GM18511 (cell line): ENCODE measurements at regions not wholly inside any gene's neighbourhood (a gene's known extent, or its start where the extent isn't known, plus 50 kb on each side); places are given as distances from the start of the nearest gene placed in this dataset.

Experiments used
- ATAC-seq: cut with Tn5 transposase; IDR thresholded peaks from one replicate; pipeline ENCODE4 v1.9.1; 2021; ENCODE audit warnings: mild to moderate bottlenecking, moderate library complexity; ENCODE audit not compliant: unreplicated experiment

DNA sequence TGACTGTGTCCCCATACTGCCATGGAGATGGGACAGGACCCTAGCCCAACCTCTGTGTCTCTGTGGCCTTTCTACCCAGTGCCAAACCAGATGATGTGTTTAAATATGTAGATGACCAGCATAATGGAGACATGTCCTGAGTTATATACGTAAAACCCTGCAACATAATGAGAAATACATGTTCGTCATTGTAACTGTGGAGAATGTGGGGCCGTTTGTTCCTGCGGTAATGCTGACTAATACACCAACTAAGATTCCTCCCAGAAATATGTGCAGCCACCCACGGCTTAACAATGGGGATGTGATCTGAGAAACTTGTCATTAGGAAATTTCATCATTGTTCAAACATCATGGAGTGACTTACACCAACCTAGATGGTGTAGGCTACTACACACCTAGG lies 71.7 kb upstream of the SIM2 start:
- no peak for ATAC-seq

DNA sequence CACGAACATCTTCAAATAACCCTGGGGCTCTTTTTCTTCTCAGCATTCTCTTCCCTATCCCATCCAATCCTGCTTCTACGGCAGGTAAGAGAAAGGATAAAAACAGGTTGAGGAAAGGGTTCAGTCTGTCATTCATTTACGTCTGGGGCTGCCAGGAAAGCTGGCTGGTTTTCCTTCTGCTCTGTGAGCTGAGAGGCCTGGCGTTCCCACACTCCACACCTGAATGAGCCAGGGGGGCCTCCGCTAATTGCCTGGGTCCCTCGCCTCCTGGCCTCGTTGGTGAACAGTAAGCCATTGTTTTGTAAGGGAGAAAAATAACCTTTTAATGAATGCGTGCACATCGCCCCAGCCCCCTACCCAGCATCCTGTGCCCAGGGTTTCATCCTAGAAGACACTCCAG lies 70.8 kb upstream of the SIM2 start:
- ATAC-seq = no peak

DNA sequence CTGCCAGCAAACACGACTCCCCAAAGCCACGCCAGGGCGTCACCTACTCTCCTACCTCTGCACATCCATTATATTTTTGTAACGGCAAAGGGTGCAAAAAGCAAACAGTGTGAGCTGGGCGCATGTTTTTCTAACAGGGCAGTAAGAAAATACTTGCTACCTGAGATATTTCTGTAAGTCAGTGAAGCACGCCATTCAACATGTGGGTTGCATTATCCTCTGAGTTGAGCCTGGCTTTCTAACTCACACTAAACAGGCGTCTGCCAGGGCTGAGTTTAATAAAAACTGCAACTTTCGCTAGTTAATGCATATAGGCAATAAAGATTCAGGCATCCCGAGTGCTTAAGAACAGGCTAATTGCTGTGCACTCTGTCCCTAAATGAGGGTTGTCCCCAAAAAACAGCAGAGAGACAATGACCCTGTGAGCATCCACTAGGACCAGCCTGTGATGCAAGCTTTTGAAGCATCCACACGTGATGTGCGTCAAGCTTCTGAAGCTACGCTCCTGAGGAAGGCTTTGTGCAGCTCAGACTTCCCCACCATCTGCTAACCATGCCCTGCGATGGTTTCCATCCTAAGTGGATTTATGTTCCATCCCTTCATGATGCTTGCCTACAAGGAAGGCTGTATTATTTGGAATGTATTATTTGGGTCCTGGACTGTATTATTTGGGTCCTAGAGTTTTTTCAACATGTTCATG lies 70.0 kb upstream of the SIM2 start:
- no peak for ATAC-seq

DNA sequence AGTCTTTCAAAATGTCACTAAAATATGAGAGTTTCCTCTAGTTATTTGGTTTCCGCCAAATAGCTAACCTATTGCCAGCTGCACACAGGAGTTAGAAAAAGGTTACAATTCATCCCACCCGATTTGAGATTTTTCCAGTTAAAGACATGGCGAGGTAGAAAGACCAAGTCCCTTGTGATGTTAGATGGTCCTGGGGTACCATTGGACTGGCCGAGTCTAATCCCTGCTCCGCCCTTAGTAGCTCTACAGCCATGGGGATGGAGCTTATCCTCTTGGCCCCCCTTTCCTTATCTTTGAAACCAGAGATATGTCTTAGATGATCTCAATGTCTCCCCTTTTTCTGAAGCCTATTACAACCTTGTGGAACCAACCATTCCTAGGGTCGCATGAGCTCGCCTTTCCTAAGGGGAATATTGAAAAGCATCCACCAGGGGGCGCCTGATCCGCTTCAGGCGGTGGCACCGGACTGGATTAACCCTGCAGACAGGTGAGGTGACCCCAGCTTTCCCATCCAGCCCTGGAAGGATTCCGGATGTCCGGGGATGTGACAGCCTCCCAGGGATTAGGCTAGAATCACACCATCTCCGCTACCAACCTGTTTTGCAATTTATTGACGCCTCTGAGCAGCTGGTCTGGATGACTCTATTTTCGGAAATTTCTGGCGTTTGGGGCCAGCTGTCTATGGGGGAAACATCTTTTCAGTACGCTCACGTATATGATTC lies 68.3 kb upstream of the SIM2 start:
- ATAC-seq = no peak

DNA sequence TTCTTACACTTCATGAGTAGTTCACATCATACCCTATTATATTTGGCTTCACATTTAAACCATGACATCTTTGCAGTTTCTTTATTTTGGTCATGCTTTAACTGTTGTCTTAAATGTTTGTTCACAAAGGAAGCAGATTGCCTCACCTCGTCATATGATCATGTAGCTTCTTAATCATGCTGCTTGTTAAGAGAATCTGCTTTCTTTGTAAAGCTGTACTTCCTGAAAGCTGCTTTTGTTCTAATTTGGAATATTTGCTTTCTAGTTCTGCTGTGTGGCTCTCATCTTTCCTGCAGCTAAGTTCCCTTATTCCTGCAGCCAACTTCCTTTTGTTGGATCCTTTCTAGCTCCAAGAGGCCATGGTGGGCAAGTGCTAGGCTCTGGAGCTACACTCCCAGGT lies 62.9 kb upstream of the SIM2 start:
- ATAC-seq = no peak

DNA sequence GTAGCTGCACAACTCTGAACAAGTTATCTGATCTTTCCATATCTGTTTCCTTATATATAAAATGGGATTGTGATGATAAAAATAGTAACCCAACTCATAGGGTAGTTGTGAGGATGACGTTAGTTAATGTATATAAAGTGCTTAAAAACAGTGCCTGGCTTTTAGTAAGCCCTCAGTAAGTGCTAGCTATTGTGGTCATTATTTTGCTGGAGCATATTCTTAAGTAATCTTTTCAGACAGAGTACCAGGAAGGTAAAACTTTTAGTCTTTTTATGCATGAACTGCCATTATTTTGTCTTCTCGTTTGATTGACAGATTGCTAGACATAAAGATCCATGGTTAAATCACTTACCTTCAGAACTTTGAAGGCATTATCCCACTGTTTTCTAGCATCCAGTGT lies 62.5 kb upstream of the SIM2 start:
- ATAC-seq = no peak

DNA sequence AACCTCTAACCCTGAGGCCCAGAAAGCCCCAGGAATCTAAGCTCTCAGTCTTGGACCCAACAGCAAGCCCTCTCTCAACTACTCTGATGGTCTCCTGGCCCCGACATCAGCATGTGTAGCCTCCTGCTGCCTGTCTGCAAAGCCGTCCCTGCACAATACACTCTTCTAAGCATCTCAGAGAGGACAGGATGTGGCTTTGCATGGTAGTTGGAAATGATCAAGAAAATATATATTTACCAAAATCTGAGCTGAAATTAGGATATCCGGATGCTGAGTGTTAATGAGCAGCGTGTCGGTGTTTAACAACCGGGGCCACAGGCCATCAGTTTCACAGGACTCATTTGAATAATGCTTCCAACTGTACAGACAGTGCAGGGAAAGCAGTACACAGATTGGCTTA lies 59.1 kb upstream of the SIM2 start:
- ATAC-seq = no peak

DNA sequence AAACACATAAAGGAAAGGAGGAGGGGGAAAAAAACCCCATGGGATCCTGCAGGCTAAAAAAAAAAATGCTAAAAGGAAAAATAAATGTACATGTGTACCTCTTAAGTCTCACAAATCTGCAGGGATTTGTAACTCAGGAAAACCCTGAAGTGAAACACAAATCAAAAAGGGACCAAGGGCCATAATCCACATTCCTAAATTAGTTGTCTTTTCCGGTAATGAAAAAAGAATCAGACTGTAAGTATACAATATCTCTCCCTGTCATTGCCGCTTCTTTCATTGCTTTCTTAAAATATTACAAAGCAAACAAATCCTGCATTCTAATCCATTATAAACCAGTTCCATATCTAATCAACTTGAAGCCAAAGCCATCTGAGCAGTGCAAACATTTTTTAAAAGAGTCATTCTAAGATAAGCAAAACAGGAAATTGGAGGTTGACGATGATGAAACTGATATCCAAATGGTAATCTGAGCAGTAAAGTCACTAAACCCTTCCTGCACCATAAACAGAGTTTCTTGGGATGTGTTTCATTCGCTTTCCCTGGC lies 58.7 kb upstream of the SIM2 start:
- no peak for ATAC-seq

DNA sequence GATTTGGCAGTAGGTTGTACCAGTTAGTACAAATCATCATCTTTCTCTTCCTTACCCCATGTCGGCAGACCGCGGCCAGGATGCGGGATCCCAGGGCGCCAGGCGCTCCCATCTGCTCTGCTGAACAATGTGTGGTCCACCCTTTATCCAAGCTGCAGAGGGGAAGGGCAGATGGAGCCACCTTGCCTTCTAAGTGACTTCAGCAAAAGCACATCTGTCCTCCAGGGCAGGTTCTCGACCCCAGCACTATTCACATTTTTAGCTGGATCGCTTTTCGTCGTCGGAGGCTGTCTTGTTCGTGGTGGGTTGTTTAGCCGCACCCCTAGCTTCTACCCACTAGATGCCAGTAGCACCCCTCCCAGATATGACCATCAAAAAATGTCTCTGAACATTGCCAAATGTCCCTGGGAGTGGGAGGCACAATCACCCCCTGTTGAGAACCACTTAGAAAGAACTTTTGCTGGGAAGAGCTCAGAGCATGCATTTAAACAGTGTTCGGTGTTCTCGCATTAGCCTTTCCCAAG lies 58.1 kb upstream of the SIM2 start:
- no peak for ATAC-seq

DNA sequence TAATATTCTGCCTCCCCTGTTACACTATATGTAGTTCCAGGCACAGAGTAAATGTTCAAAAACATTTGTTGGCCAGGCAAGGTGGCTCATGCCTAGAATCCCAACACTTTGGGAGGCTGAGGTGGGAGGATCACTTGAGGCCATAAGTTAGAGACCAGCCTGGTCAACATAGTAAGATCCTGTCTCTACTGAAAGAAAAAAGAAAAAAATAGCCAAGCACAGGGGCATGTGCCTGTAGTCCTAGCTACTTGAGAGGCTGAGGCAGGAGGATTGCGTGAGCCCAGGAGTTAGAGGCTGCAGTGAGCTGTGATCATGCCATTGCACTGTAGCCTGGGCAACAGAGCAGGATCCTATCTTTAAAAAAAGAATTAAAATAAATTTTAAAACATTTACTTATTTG lies 57.6 kb upstream of the SIM2 start:
- ATAC-seq = no peak

DNA sequence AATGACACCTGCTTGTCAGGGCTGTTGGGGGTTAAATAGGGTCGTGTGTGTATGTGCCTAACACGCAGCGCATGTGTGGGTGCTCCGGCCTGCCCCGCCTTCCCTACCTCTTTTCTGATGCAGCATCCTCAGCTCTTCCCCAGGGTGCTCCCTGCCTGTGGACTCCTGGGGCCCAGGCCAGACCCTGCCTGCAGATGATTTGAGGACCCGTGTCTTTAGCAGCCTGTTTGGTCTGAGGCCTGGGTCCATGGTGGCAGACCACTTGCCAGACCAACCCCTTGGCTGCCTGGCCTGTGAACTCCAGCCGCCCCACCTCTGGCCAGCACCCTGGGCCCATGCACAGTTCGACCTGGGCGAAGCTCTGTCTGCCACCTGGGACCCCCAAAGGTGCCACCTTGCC lies 57.0 kb upstream of the SIM2 start:
- ATAC-seq = no peak

DNA sequence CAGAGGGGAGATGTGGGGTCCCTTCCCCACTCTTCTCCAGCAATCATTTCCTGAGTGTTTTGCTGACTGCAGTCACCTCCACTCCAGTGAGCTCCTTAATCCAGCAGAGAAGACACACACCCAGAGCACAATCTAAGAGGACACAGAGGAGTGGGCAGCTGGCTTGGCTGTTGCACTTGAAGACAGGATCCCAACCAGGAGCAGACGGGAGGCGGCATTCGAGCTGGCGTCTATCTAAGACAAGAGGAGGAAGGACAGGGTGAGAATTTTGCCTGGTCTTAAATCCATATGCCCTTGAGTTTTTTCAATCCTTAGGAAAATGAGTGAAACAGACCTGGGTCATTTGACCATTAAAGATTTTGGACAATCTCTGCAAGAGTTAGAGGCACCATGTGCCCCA lies 56.1 kb upstream of the SIM2 start:
- no peak for ATAC-seq

DNA sequence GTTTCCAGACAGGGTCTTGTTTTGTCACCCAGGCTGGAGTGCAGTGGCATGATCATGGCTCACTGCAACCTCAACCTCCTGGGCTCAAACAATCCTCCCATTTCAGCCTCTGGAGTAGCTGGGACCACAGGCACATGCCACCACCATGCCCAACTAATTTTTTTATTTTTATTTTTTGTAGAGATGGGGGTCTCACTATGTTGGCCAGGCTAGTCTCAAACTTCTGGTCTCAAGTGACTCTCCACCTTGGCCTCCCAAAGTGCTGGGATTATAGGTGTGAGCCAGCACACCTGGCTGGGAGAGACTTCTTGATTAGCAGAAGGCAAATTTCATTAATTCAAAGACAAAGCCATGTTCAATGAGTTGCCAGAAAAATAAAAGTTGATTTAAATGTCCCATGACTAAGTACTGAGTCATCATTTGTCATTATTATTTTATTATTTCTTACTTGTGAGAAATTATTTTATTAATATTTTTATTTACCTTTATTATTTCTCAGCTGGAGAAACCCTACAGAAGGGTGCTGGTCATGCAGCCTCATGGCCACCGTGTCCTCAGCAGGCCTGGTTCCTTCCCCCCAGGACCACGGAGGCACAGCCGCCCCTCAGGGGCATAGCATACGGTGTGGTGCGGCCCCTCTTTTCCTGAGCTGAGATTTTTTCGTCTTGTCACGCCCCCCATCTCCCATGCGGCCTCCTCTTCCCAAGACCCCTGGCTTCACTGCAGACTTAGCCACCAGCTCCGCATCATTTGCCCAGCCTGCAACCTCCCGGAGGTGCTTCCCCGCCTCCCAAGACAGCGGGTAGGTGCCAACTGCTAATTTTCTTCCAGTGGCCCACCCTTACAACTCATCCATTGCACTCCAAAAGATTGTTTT lies 55.3 kb upstream of the SIM2 start:
- no peak for ATAC-seq

DNA sequence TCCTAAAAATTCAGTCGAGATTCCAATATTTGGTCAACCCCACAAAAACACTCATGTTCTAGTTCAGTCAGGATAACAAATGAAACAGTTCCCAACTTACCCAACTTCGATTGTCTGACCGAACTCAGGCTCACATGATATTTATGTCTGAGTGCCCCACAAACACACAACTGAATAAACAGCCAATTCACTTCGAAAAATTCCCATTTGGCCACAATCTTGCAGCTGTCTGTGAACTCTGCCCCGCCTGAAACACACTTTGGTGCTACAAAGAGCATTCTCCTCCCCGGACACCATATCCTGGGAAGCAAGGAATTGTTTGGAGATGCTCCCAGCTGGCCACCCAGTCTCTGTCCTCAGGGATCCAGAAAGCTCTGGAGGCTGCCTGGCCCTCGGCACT lies 52.9 kb upstream of the SIM2 start:
- no peak for ATAC-seq

DNA sequence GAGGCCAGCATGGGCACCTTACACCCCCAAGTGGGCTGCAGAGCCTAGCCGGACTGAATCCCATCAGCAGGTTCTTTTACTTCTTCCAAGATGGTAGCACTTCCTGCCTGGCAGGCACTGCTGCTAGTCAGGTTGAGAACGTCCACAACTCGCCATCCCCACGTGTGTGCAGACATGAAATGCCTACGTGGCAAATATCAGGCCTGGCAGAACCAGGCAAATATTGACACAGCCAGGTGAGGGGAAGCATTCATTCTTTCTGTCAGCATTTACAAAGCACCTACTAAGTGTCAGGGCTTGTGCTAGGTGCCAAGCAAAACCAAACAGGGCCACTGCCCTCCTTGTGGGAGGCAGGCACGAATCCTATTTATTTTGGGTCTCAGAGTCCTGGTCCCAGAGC lies 52.3 kb upstream of the SIM2 start:
- ATAC-seq = no peak

DNA sequence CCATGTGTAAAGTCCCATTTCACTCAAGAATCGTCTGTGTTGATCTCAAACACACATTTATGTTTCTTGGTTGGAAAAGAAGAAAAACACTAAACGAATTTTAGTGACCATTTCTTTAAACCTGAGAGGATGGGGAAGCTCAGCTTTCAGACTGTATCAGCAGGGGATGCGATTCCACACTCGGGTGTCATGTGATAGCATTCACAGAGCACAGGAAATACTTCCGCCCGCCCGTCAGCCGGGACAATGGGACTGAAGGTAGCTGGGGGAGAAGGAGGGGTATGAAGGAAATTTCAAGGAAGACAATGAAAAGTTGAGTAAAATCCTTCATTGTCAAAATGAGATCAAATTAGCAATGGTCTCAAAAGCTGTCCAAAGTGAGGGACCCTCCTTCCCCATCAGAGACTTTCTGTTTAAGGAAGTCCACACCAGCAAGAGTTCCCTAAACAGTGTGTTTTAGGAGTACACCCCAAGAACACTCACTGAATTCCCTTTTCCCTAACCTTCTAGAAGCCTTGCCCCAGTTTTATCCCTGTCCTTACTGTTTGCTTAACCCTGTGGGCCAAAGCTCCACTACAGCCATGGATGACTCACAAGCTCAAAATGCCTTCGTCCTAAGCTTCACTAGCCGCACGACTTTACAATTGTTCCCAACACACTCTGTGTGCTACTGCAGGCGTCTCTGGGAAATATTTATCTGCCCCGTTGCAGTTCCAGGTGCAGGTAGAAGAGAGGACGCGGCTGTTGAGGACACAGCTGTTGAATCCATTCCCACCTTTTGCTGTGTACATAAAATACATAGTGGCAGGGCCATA lies 51.4 kb upstream of the SIM2 start:
- ATAC-seq = no peak
